SK-N-SH treated with all-trans-retinoic acid at 6 μM for 48 hours (cell line): ENCODE measurements at regions not wholly inside any gene's neighbourhood (a gene's known extent, or its start where the extent isn't known, plus 50 kb on each side); places are given as distances from the start of the nearest gene placed in this dataset.

Experiments used
- ATAC-seq: fragments of 200-7000 bp; cut with Tn5 transposase; 3 replicates; pipeline ENCODE4 v1.9.1; 2020; ENCODE audit warnings: mild to moderate bottlenecking, moderate library complexity
- ARNTL ChIP-seq: fragments of 450-650 bp; formaldehyde crosslinking; IDR thresholded peaks from 2 replicates; pipeline ENCODE4 v1.5.0; 2020; ENCODE audit warnings: low read depth, mild to moderate bottlenecking, moderate library complexity, borderline replicate concordance
- BACH2 ChIP-seq: fragments of 250-450 bp; sonication (Bioruptor Pico); IDR thresholded peaks from 2 replicates; pipeline ENCODE4 v1.9.0; 2021; ENCODE audit warnings: mild to moderate bottlenecking, borderline replicate concordance
- CSDC2 ChIP-seq: fragments of 250-450 bp; sonication (Bioruptor Pico); IDR thresholded peaks from 2 replicates; pipeline ENCODE4 v1.5.0; 2020; ENCODE audit warnings: mild to moderate bottlenecking, moderate library complexity
- CSRNP3 ChIP-seq: fragments of 250-450 bp; sonication (Bioruptor Pico); IDR thresholded peaks from 2 replicates; pipeline ENCODE4 v1.5.1; 2021; ENCODE audit warnings: mild to moderate bottlenecking, moderate library complexity
- ESRRG ChIP-seq: fragments of 250-450 bp; sonication (Bioruptor Pico); IDR thresholded peaks from 2 replicates; pipeline ENCODE4 v1.6.1; 2021; ENCODE audit warnings: mild to moderate bottlenecking
- GLIS3 ChIP-seq: fragments of 250-450 bp; sonication (Bioruptor Pico); IDR thresholded peaks from 2 replicates; pipeline ENCODE4 v1.5.0; 2020; ENCODE audit warnings: mild to moderate bottlenecking, moderate library complexity
- ISL1 ChIP-seq: fragments of 250-450 bp; sonication (Bioruptor Pico); IDR thresholded peaks from 2 replicates; pipeline ENCODE4 v2.1.2; 2022; ENCODE audit warnings: mild to moderate bottlenecking, moderate library complexity
- OSR1 ChIP-seq: fragments of 250-450 bp; sonication (Bioruptor Pico); IDR thresholded peaks from 2 replicates; pipeline ENCODE4 v1.8.0; 2022; ENCODE audit warnings: moderate library complexity, mild to moderate bottlenecking, inconsistent platforms
- PATZ1 ChIP-seq: fragments of 250-450 bp; sonication (Bioruptor Pico); IDR thresholded peaks from 2 replicates; pipeline ENCODE4 v1.8.0; 2020; ENCODE audit warnings: mild to moderate bottlenecking, moderate library complexity, borderline replicate concordance
- POU6F1 ChIP-seq: fragments of 250-450 bp; sonication (Bioruptor Pico); IDR thresholded peaks from 2 replicates; pipeline ENCODE4 v1.8.0; 2021; ENCODE audit warnings: low read depth, mild to moderate bottlenecking, moderate library complexity, borderline replicate concordance
- PPARA ChIP-seq: fragments of 250-450 bp; sonication (Bioruptor Pico); IDR thresholded peaks from 2 replicates; pipeline ENCODE4 v1.5.0; 2020; ENCODE audit warnings: mild to moderate bottlenecking, borderline replicate concordance
- RARB ChIP-seq: fragments of 250-450 bp; sonication (Bioruptor Pico); IDR thresholded peaks from 2 replicates; pipeline ENCODE4 v1.8.0; 2021; ENCODE audit warnings: mild to moderate bottlenecking, moderate library complexity
- SNAI2 ChIP-seq: fragments of 250-450 bp; sonication (Bioruptor Pico); IDR thresholded peaks from 2 replicates; pipeline ENCODE4 v1.5.0; 2020; ENCODE audit warnings: mild to moderate bottlenecking, moderate library complexity
- TCF4 ChIP-seq: fragments of 250-450 bp; sonication (Bioruptor Pico); IDR thresholded peaks from 2 replicates; pipeline ENCODE4 v1.8.0; 2021; ENCODE audit warnings: mild to moderate bottlenecking, moderate library complexity, borderline replicate concordance
- TSHZ2 ChIP-seq: fragments of 250-450 bp; sonication (Bioruptor Pico); IDR thresholded peaks from 2 replicates; pipeline ENCODE4 v1.5.0; 2020; ENCODE audit warnings: mild to moderate bottlenecking, moderate library complexity
- ZFP30 ChIP-seq: fragments of 450-650 bp; formaldehyde crosslinking; IDR thresholded peaks from 2 replicates; pipeline ENCODE4 v1.5.0; 2022; ENCODE audit warnings: mild to moderate bottlenecking, moderate library complexity
- ZNF565 ChIP-seq: fragments of 450-650 bp; formaldehyde crosslinking; conservative IDR thresholded peaks from 2 replicates; pipeline ENCODE4 v1.5.0; 2020; ENCODE audit warnings: low read depth, mild to moderate bottlenecking, moderate library complexity
- ZNF70 ChIP-seq: fragments of 450-650 bp; formaldehyde crosslinking; IDR thresholded peaks from 2 replicates; pipeline ENCODE4 v1.5.0; 2020; ENCODE audit warnings: mild to moderate bottlenecking, moderate library complexity
- ZNF8 ChIP-seq: fragments of 450-650 bp; formaldehyde crosslinking; IDR thresholded peaks from 2 replicates; pipeline ENCODE4 v1.5.0; 2020; ENCODE audit warnings: mild to moderate bottlenecking, moderate library complexity

- no peak for ATAC-seq
- TF ChIP-seq BACH2 (CRISPR knock-in tag) (no peak), ESRRG (CRISPR knock-in tag) (no peak), SNAI2 (CRISPR knock-in tag) (no peak), RARB (CRISPR knock-in tag) (no peak), ARNTL (no peak), PATZ1 (CRISPR knock-in tag) (no peak), ZNF70 (no peak), PPARA (CRISPR knock-in tag) (no peak), ZNF8 (CRISPR knock-in tag) (no peak), TCF4 (CRISPR knock-in tag) (no peak), ZNF565 (CRISPR knock-in tag) (no peak), GLIS3 (CRISPR knock-in tag) (no peak), CSRNP3 (no peak), TSHZ2 (CRISPR knock-in tag) (no peak), CSDC2 (CRISPR knock-in tag) (no peak), ZFP30 (CRISPR knock-in tag) (no peak), OSR1 (no peak), POU6F1 (CRISPR knock-in tag) (no peak), ISL1 (CRISPR knock-in tag) (no peak)
These were observed 980.4 kb downstream of the SLITRK5 start for GRCh38 chr13:88651531-88651930.

- TF ChIP-seq GLIS3 (CRISPR knock-in tag): no peak
- TF ChIP-seq ZNF70: no peak
- no peak for TF ChIP-seq CSRNP3
- no peak for TF ChIP-seq PPARA (CRISPR knock-in tag)
- TF ChIP-seq RARB (CRISPR knock-in tag): no peak
- no peak for TF ChIP-seq ISL1 (CRISPR knock-in tag)
- no peak for TF ChIP-seq OSR1
- TF ChIP-seq POU6F1 (CRISPR knock-in tag): no peak
- no peak for TF ChIP-seq ESRRG (CRISPR knock-in tag)
- no peak for TF ChIP-seq PATZ1 (CRISPR knock-in tag)
- TF ChIP-seq ZNF8 (CRISPR knock-in tag): no peak
- TF ChIP-seq TCF4 (CRISPR knock-in tag): no peak
- no peak for TF ChIP-seq SNAI2 (CRISPR knock-in tag)
- no peak for ATAC-seq
These were observed 985.6 kb downstream of the SLITRK5 start for GRCh38 chr13:88656751-88657150.
